BJ (cell line): ENCODE measurements at regions not wholly inside any gene's neighbourhood (a gene's known extent, or its start where the extent isn't known, plus 50 kb on each side); places are given as distances from the start of the nearest gene placed in this dataset.

Experiments used
- CTCF ChIA-PET: fragments of 350-600 bp; formaldehyde crosslinking; extraction: SDS; loops from one replicate; lab custom pipeline; 2021; ENCODE audit warnings: antibody characterized with exemption, inconsistent platforms; lab: Yijun Ruan, JAX
- POLR2A ChIA-PET: fragments of 300-600 bp; sonication (Branson Sonifier 250); formaldehyde crosslinking; extraction: SDS; loops from one replicate; lab custom pipeline; 2021; ENCODE audit warnings: antibody characterized with exemption; lab: Charles Lee
- DNase-seq: peaks from one replicate; pipeline ENCODE4 v3.0.0-alpha.2; 2011; ENCODE audit warnings: low read depth
- H3K27me3 ChIP-seq: 2 replicates; pipeline ENCODE4 v1.6.0; 2011; ENCODE audit warnings: low read length; ENCODE audit not compliant: control insufficient read depth, insufficient read depth
- H3K36me3 ChIP-seq: 2 replicates; pipeline ENCODE4 v1.5.1; 2011; ENCODE audit warnings: low read length; ENCODE audit not compliant: control insufficient read depth, insufficient read depth
- H3K4me3 ChIP-seq: 2 replicates; pipeline ENCODE4 v1.5.1; 2011; ENCODE audit warnings: low read depth, mild to moderate bottlenecking, control low read depth, low read length
- CTCF ChIP-seq: IDR thresholded peaks from 2 replicates; pipeline ENCODE4 v1.5.1; 2011; ENCODE audit warnings: low read depth, mild to moderate bottlenecking, control low read depth, inconsistent platforms, low read length, moderate library complexity; ENCODE audit not compliant: insufficient read depth

DNA sequence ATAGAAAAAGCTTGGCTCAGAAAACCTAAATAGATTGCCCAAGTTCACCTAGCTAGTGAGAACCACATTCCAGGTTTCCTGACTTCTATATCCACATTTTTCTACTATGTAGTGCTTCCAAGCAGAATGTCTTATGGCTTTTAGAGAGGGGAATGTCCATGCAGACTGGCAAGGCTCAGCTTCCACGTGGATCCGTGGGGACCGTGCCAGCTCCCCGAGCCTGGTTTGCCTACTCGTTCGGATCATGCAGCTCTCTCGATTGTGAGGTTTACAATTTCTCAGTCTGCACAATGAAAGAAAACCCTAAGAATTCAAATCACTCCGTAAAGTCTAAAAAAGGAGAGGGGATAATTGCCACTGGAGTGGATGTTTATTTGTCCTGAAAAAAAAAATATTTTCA lies 256.5 kb upstream of the NR4A3 start:
- TF ChIP-seq CTCF: no peak
- DNase-seq: no peak
- POLR2A ChIA-PET: no interaction called here
- no peaks in the 10 kb centered on the region for H3K36me3 ChIP-seq
- CTCF ChIA-PET: no interaction called here
- peaks cover 3% of the 10 kb centered on the region for H3K27me3 ChIP-seq
- H3K4me3 ChIP-seq: no peak overlapping the region

DNA sequence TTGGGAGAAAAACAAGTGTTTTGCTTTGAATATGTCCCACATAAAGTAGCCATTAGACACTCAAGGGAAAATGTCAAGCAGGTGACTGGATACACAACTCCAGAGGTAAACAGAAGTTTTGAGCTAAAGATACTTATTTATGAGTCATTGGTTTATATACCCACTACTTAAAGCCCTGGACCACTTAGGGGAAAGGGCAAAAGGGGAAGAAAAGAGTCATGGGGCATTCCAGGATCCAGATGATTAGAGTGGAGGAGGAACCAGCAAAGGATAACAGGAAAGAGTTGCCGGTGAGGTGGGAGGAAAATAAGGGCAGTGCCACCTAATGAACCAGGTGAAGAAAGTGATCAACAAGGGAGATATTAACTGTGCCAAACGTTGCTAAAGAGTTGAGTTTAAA lies 254.2 kb upstream of the NR4A3 start:
- DNase-seq: no peak
- Histone ChIP-seq H3K27me3 (peaks cover 3% of the 10 kb centered on the region), H3K4me3 (no peak overlapping the region), H3K36me3 (no peaks in the 10 kb centered on the region)
- no peak for TF ChIP-seq CTCF
- CTCF ChIA-PET: no interaction called here
- POLR2A ChIA-PET: no interaction called here

DNA sequence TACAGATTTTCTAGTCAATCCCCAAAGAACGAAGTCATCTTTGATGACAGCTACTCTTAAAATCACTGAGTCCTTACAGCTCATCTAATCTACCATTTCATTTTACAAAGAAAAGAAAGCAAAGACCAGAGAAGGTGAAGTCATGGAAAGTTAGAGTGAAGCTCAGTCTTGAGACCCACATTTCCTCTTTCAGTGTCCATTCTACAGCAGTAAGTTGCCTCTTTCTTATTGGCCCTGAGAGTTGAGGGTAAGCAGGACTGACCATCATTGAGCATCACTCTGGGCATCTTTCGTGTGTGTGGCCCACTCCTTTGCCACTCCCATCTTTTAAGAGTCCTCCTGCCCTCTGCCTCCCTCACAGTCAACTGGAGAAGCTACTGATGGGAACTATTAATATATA lies 251.8 kb upstream of the NR4A3 start:
- no peaks in the 10 kb centered on the region for H3K36me3 ChIP-seq
- peaks cover 3% of the 10 kb centered on the region for H3K27me3 ChIP-seq
- TF ChIP-seq CTCF: no peak
- POLR2A ChIA-PET: no interaction called here
- CTCF ChIA-PET: interaction anchor here (1.9 kb wide), 1 partner anchor 9 kb away, joined by 9 read pairs; no protein-coding TSS in a partner anchor
- H3K4me3 ChIP-seq: no peak overlapping the region
- DNase-seq: no peak

DNA sequence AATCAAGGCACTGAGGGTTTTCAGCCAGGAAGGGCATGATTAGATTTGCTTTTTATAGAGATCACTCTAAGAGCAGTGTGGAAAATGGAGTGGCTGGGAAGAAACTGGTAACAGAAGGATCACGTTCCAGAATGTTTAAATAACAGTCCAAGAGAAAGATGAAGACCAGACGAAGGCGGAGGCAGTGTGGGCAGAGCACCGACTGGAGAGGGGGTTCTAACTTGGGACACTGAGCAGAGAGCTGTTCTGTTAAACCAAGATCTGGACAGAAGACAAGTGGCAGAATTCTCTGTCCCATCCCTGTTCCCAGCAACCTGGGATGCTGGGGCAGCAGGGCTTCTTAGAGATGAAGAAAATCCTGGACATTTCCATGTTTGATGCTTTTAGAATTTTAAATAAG lies 249.1 kb upstream of the NR4A3 start:
- Histone ChIP-seq H3K27me3 (peaks cover 3% of the 10 kb centered on the region), H3K4me3 (no peak overlapping the region), H3K36me3 (no peaks in the 10 kb centered on the region)
- ChIA-PET CTCF (interaction anchor here (4.4 kb wide), 1 partner anchor 9 kb away, joined by 17 read pairs; no protein-coding TSS in a partner anchor), POLR2A (no interaction called here)
- TF ChIP-seq CTCF: no peak
- no peak for DNase-seq

DNA sequence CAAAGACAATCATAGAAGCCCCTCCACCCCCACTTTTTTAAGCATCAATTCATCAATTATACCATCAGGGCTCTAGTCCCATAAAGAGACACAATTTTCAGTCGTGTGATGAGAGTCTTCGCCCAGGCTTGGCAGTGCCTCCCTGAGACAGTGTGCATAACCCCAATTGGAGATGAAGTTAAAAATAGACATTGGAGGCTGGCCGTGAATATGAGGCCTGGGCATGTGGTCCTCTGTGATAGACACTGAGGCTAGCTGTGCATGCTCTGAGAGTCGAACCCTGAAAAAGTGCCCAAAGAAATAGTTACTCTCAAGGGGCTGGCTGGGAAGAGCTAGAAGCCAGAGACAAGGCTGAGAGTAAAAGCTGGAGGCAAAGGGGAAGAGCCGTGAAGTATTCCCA lies 248.6 kb upstream of the NR4A3 start:
- CTCF ChIA-PET: interaction anchor here (1.0 to 4.4 kb wide), 2 partner anchors 10 to 12 kb away, joined by 5 to 17 read pairs; no protein-coding TSS in a partner anchor
- no peak for TF ChIP-seq CTCF
- Histone ChIP-seq H3K27me3 (peaks cover 3% of the 10 kb centered on the region), H3K36me3 (no peaks in the 10 kb centered on the region), H3K4me3 (no peak overlapping the region)
- DNase-seq: no peak
- POLR2A ChIA-PET: no interaction called here
